Mesenchymal stem cell (in vitro differentiated cells and primary cell): ENCODE measurements at regions not wholly inside any gene's neighbourhood (a gene's known extent, or its start where the extent isn't known, plus 50 kb on each side); places are given as distances from the start of the nearest gene placed in this dataset.

Source experiments
- DNase-seq: peaks from one replicate; pipeline ENCODE4 v3.0.0-alpha.2; 2013
- H2AFZ ChIP-seq: one replicate; pipeline ENCODE4 v1.6.1; 2013; ENCODE audit warnings: low read depth, mild to moderate bottlenecking, control low read depth, inconsistent platforms, low read length, moderate library complexity
- H2AK5ac ChIP-seq: 2 replicates; pipeline ENCODE4 v1.6.1; 2013; ENCODE audit warnings: low read length, moderate library complexity, mild to moderate bottlenecking, inconsistent platforms; ENCODE audit not compliant: severe bottlenecking
- H2BK120ac ChIP-seq: one replicate; pipeline ENCODE4 v1.6.1; 2013; ENCODE audit warnings: low read depth, mild to moderate bottlenecking, inconsistent platforms, low read length, moderate library complexity
- H2BK12ac ChIP-seq, 2 experiments: one replicate each; pipeline ENCODE4 v1.6.1; 2013; ENCODE audit warnings: inconsistent platforms in 2 of 2, low read length in 2 of 2, mild to moderate bottlenecking in 2 of 2, moderate library complexity in 2 of 2, control low read depth in 1 of 2
- H2BK15ac ChIP-seq: one replicate; pipeline ENCODE4 v1.6.1; 2013; ENCODE audit warnings: mild to moderate bottlenecking, low read depth, inconsistent platforms; ENCODE audit not compliant: poor library complexity, severe bottlenecking
- H2BK5ac ChIP-seq: 2 replicates; pipeline ENCODE4 v1.6.1; 2013; ENCODE audit warnings: low read depth, mild to moderate bottlenecking, low read length, control low read depth, inconsistent platforms; ENCODE audit not compliant: poor library complexity, severe bottlenecking
- H3K14ac ChIP-seq, 2 experiments: one replicate each; pipeline ENCODE4 v1.6.1; 2013; ENCODE audit warnings: inconsistent platforms in 2 of 2, low read length in 2 of 2, control low read depth in 1 of 2, mild to moderate bottlenecking in 1 of 2, moderate library complexity in 1 of 2
- H3K18ac ChIP-seq, 2 experiments: one replicate each; pipeline ENCODE4 v1.6.1; 2013; ENCODE audit warnings: inconsistent platforms in 2 of 2, low read length in 2 of 2, control low read depth in 1 of 2, low read depth in 1 of 2, mild to moderate bottlenecking in 1 of 2
- H3K23ac ChIP-seq, 2 experiments: one replicate each; pipeline ENCODE4 v1.6.1; 2013; ENCODE audit warnings: inconsistent platforms in 2 of 2, low read length in 2 of 2, mild to moderate bottlenecking in 2 of 2, moderate library complexity in 2 of 2, control low read depth in 1 of 2
- H3K27ac ChIP-seq: 2 replicates; pipeline ENCODE4 v1.5.1; 2013; ENCODE audit warnings: mild to moderate bottlenecking, moderate library complexity, low read length, control low read depth, inconsistent platforms; ENCODE audit not compliant: poor library complexity, severe bottlenecking
- H3K27me3 ChIP-seq, 2 experiments: 2 replicates each; pipeline versions ENCODE4 v1.6.1 to v1.7.0; 2013; ENCODE audit warnings: low read length in 2 of 2, mild to moderate bottlenecking in 2 of 2, moderate library complexity in 2 of 2, control low read depth in 1 of 2, inconsistent platforms in 1 of 2; ENCODE audit not compliant: control insufficient read depth in 1 of 2, insufficient read depth in 1 of 2
- H3K36me3 ChIP-seq, 2 experiments: 2 replicates each; pipeline versions ENCODE4 v1.6.1 to v1.7.0; 2013; ENCODE audit warnings: low read length in 2 of 2, control low read depth in 1 of 2, inconsistent platforms in 1 of 2, low read depth in 1 of 2, mild to moderate bottlenecking in 1 of 2; ENCODE audit not compliant: insufficient read depth in 2 of 2, control insufficient read depth in 1 of 2
- H3K4ac ChIP-seq, 2 experiments: one replicate each; pipeline ENCODE4 v1.6.1; 2013; ENCODE audit warnings: inconsistent platforms in 2 of 2, low read length in 2 of 2, mild to moderate bottlenecking in 2 of 2, moderate library complexity in 2 of 2, control low read depth in 1 of 2, low read depth in 1 of 2
- H3K4me1 ChIP-seq: 2 replicates; pipeline ENCODE4 v1.6.1; 2013; ENCODE audit warnings: low read depth, low read length, control low read depth; ENCODE audit not compliant: control insufficient read depth, insufficient read depth
- H3K4me2 ChIP-seq: 2 replicates; pipeline ENCODE4 v1.6.1; 2013; ENCODE audit warnings: low read length, mild to moderate bottlenecking, inconsistent platforms; ENCODE audit not compliant: poor library complexity, severe bottlenecking
- H3K4me3 ChIP-seq, 2 experiments: 2 replicates each; pipeline versions ENCODE4 v1.5.1 to v1.7.0; 2013; ENCODE audit warnings: low read length in 2 of 2, mild to moderate bottlenecking in 2 of 2, control low read depth in 1 of 2, low read depth in 1 of 2; ENCODE audit not compliant: insufficient read depth in 1 of 2
- H3K79me1 ChIP-seq: replicated peaks from 2 replicates; pipeline ENCODE4 v1.6.1; 2013; ENCODE audit warnings: mild to moderate bottlenecking, control low read depth, low read length, inconsistent platforms; ENCODE audit not compliant: poor library complexity, severe bottlenecking
- H3K9ac ChIP-seq: 2 replicates; pipeline ENCODE4 v1.7.0; 2013; ENCODE audit warnings: mild to moderate bottlenecking, low read length, moderate library complexity
- H3K9me3 ChIP-seq: 2 replicates; pipeline ENCODE4 v1.7.0; 2013; ENCODE audit warnings: mild to moderate bottlenecking, low read length; ENCODE audit not compliant: control insufficient read depth
- H4K8ac ChIP-seq: one replicate; pipeline ENCODE4 v1.6.1; 2013; ENCODE audit warnings: inconsistent platforms, mild to moderate bottlenecking, low read length, moderate library complexity
- H4K91ac ChIP-seq: one replicate; pipeline ENCODE4 v1.6.1; 2013; ENCODE audit warnings: mild to moderate bottlenecking, low read length, inconsistent platforms
- WGBS: methylation state at CpG from one replicate; pipeline ENCODE4 v1.1.7; 2013; ENCODE audit warnings: mixed read lengths; 5-methylcytosine and 5-hydroxymethylcytosine counted together

- H3K9ac ChIP-seq = peak overlapping the region; percentile 29
- H3K4me1 ChIP-seq = no peaks in the 10 kb centered on the region
- H2BK120ac ChIP-seq = no peak overlapping the region
- H3K27me3 ChIP-seq = no peaks in the 10 kb centered on the region
- H2BK15ac ChIP-seq = no peak overlapping the region
- no peak overlapping the region for H2BK5ac ChIP-seq
- H4K8ac ChIP-seq = no peak overlapping the region
- H3K27ac ChIP-seq = no peak overlapping the region
- no peak overlapping the region for H2AFZ ChIP-seq
- H3K9me3 ChIP-seq = peaks cover 8% of the 10 kb centered on the region
- peak overlapping the region in 1 of 2 experiments; percentile 6 for H3K4me3 ChIP-seq
- H3K18ac ChIP-seq = peak overlapping the region in 1 of 2 experiments; percentile 70
- no peak overlapping the region for H2AK5ac ChIP-seq
- no peak overlapping the region for H3K23ac ChIP-seq
- no peak overlapping the region for H3K4ac ChIP-seq
- no peak overlapping the region for H3K4me2 ChIP-seq
- H4K91ac ChIP-seq = no peak overlapping the region
- H2BK12ac ChIP-seq = no peak overlapping the region
- no peak overlapping the region for H3K14ac ChIP-seq
- WGBS = 65% methylated on average over 3 of the region's 3 CpGs
- no peaks in the 10 kb centered on the region for H3K36me3 ChIP-seq
- no peak for DNase-seq
- H3K79me1 ChIP-seq = no peaks in the 10 kb centered on the region
These were observed 316.8 kb upstream of the KLF12 start for GRCh38 chr13:74450964-74451363.

- no peak overlapping the region for H2AK5ac ChIP-seq
- H2BK5ac ChIP-seq = no peak overlapping the region
- 76% methylated on average over 2 of the region's 3 CpGs for WGBS
- H3K79me1 ChIP-seq = no peaks in the 10 kb centered on the region
- no peak overlapping the region for H3K4me2 ChIP-seq
- H3K14ac ChIP-seq = no peak overlapping the region
- DNase-seq = no peak
- no peaks in the 10 kb centered on the region for H3K27me3 ChIP-seq
- H2BK120ac ChIP-seq = no peak overlapping the region
- H4K8ac ChIP-seq = no peak overlapping the region
- H3K9ac ChIP-seq = peak overlapping the region; percentile 21
- H2AFZ ChIP-seq = peak overlapping the region; percentile 42
- H2BK15ac ChIP-seq = no peak overlapping the region
- no peak overlapping the region for H3K23ac ChIP-seq
- H3K9me3 ChIP-seq = peaks cover 5% of the 10 kb centered on the region
- no peak overlapping the region for H3K27ac ChIP-seq
- no peak overlapping the region for H3K4ac ChIP-seq
- H3K4me3 ChIP-seq = no peak overlapping the region
- no peaks in the 10 kb centered on the region for H3K36me3 ChIP-seq
- H3K18ac ChIP-seq = no peak overlapping the region
- H2BK12ac ChIP-seq = no peak overlapping the region
- H3K4me1 ChIP-seq = no peaks in the 10 kb centered on the region
- no peak overlapping the region for H4K91ac ChIP-seq
These were observed 316.3 kb upstream of the KLF12 start for GRCh38 chr13:74450525-74450845.

GRCh38 chr13:74449811-74450524 lies 315.8 kb upstream of the KLF12 start:
- H2AFZ ChIP-seq = no peak overlapping the region
- H2BK120ac ChIP-seq = no peak overlapping the region
- H3K9me3 ChIP-seq = no peaks in the 10 kb centered on the region
- H2BK15ac ChIP-seq = no peak overlapping the region
- no peak overlapping the region for H3K4me3 ChIP-seq
- H3K27ac ChIP-seq = no peak overlapping the region
- H3K36me3 ChIP-seq = no peaks in the 10 kb centered on the region
- no peak overlapping the region for H3K4me2 ChIP-seq
- no peak overlapping the region for H2BK12ac ChIP-seq
- H3K79me1 ChIP-seq = no peaks in the 10 kb centered on the region
- H4K8ac ChIP-seq = no peak overlapping the region
- WGBS = 100% methylated on average over 2 of the region's 2 CpGs
- H2AK5ac ChIP-seq = no peak overlapping the region
- no peak overlapping the region for H4K91ac ChIP-seq
- no peak overlapping the region for H3K18ac ChIP-seq
- no peak overlapping the region for H3K9ac ChIP-seq
- H3K27me3 ChIP-seq = no peaks in the 10 kb centered on the region
- H3K14ac ChIP-seq = no peak overlapping the region
- no peak overlapping the region for H2BK5ac ChIP-seq
- no peak for DNase-seq
- peaks cover 1% of the 10 kb centered on the region for H3K4me1 ChIP-seq
- H3K4ac ChIP-seq = no peak overlapping the region
- H3K23ac ChIP-seq = no peak overlapping the region

GRCh38 chr13:74444864-74445479 lies 310.8 kb upstream of the KLF12 start:
- Histone ChIP-seq H3K4me2 (no peak overlapping the region), H3K9ac (no peak overlapping the region), H2BK120ac (no peak overlapping the region), H3K14ac (no peak overlapping the region), H4K91ac (no peak overlapping the region), H4K8ac (no peak overlapping the region), H3K4me3 (no peak overlapping the region), H3K4ac (no peak overlapping the region), H3K79me1 (no peaks in the 10 kb centered on the region), H3K36me3 (no peaks in the 10 kb centered on the region), H3K4me1 (peaks cover 3% of the 10 kb centered on the region), H2BK15ac (no peak overlapping the region), H2AK5ac (no peak overlapping the region), H3K18ac (no peak overlapping the region), H2AFZ (no peak overlapping the region), H2BK5ac (no peak overlapping the region), H3K9me3 (no peaks in the 10 kb centered on the region), H3K27me3 (no peaks in the 10 kb centered on the region), H2BK12ac (no peak overlapping the region), H3K27ac (peak overlapping the region; percentile 46), H3K23ac (no peak overlapping the region)
- DNase-seq = no peak
- no CpG with 5 or more reads among the region's 1 CpG for WGBS
